Testis (tissue), 2 donors: ENCODE measurements at regions not wholly inside any gene's neighbourhood (a gene's known extent, or its start where the extent isn't known, plus 50 kb on each side); places are given as distances from the start of the nearest gene placed in this dataset.

ENCODE experiments used
- POLR2A ChIP-seq: fragments of 450-650 bp; IDR thresholded peaks from one replicate; pipeline ENCODE4 v1.6.1; 2017; ENCODE audit warnings: antibody characterized with exemption, mild to moderate bottlenecking, moderate library complexity
- TF ChIP-seq, protein P1 (sequence below), 3 experiments: fragments of 450-650 bp in 2 of 3; fragments of 200-600 bp in 1 of 3; sonication (generic) in 1 of 3; IDR thresholded peaks; one replicate each; pipeline ENCODE4 v1.5.1; 2016 to 2019; ENCODE audit warnings: antibody characterized with exemption in 3 of 3, mild to moderate bottlenecking in 2 of 3, moderate library complexity in 1 of 3

GRCh38 chr21:38643404-38644023, 145.2 kb upstream of the ERG start:
- TF ChIP-seq, protein P1, sequence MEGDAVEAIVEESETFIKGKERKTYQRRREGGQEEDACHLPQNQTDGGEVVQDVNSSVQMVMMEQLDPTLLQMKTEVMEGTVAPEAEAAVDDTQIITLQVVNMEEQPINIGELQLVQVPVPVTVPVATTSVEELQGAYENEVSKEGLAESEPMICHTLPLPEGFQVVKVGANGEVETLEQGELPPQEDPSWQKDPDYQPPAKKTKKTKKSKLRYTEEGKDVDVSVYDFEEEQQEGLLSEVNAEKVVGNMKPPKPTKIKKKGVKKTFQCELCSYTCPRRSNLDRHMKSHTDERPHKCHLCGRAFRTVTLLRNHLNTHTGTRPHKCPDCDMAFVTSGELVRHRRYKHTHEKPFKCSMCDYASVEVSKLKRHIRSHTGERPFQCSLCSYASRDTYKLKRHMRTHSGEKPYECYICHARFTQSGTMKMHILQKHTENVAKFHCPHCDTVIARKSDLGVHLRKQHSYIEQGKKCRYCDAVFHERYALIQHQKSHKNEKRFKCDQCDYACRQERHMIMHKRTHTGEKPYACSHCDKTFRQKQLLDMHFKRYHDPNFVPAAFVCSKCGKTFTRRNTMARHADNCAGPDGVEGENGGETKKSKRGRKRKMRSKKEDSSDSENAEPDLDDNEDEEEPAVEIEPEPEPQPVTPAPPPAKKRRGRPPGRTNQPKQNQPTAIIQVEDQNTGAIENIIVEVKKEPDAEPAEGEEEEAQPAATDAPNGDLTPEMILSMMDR (IDR thresholded peaks at IDR 0.05), result no peak
- TF ChIP-seq POLR2A, result no peak
